K562 (cell line): ENCODE measurements at regions not wholly inside any gene's neighbourhood (a gene's known extent, or its start where the extent isn't known, plus 50 kb on each side); places are given as distances from the start of the nearest gene placed in this dataset.

Experiments
- CCAR2 ChIP-seq: fragments of 200-400 bp; formaldehyde crosslinking; IDR thresholded peaks from 2 replicates; pipeline ENCODE4 v1.6.1; 2017; ENCODE audit warnings: mild to moderate bottlenecking, low read depth, low read length
- CHCHD3 ChIP-seq: fragments of 250-450 bp; sonication (Bioruptor Pico); IDR thresholded peaks from 2 replicates; pipeline ENCODE4 v2.1.2; 2022; ENCODE audit warnings: mild to moderate bottlenecking
- ESRRB ChIP-seq: fragments of 250-450 bp; sonication (Bioruptor Pico); IDR thresholded peaks from 2 replicates; pipeline ENCODE4 v1.5.0; 2020; ENCODE audit warnings: mild to moderate bottlenecking, moderate library complexity, borderline replicate concordance
- FOXA1 ChIP-seq: fragments of 450-650 bp; IDR thresholded peaks from 2 replicates; pipeline ENCODE4 v1.6.1; 2016; ENCODE audit warnings: mild to moderate bottlenecking, borderline replicate concordance
- FOXA3 ChIP-seq, 2 experiments: fragments of 450-650 bp in 1 of 2; sonication (generic) in 1 of 2; formaldehyde crosslinking; IDR thresholded peaks in 1 of 2; conservative IDR thresholded peaks in 1 of 2; 2 replicates each; pipeline versions ENCODE4 v1.4.0 to v1.8.0; 2020 to 2022; ENCODE audit warnings: mild to moderate bottlenecking in 2 of 2, missing genetic modification reagents in 1 of 2
- HSF4 ChIP-seq: fragments of 250-450 bp; sonication (Bioruptor Pico); IDR thresholded peaks from 2 replicates; pipeline ENCODE4 v2.1.2; 2022; ENCODE audit warnings: mild to moderate bottlenecking, moderate library complexity, borderline replicate concordance
- MAFG ChIP-seq: fragments of 450-650 bp; conservative IDR thresholded peaks from 2 replicates; pipeline ENCODE4 v1.6.1; 2016; ENCODE audit warnings: missing genetic modification characterization, missing compliant biosample characterization
- MTA2 ChIP-seq: fragments of 450-650 bp; IDR thresholded peaks from 2 replicates; pipeline ENCODE4 v1.6.1; 2016; ENCODE audit warnings: low read depth
- NFIX ChIP-seq: fragments of 250-450 bp; sonication (Bioruptor Pico); IDR thresholded peaks from 2 replicates; pipeline ENCODE4 v1.4.0; 2020; ENCODE audit warnings: low read depth, mild to moderate bottlenecking, moderate library complexity
- NFXL1 ChIP-seq: fragments of 450-650 bp; formaldehyde crosslinking; IDR thresholded peaks from 2 replicates; pipeline ENCODE4 v1.4.0; 2021; ENCODE audit warnings: mild to moderate bottlenecking
- PCBP2 ChIP-seq: fragments of 200-400 bp; formaldehyde crosslinking; IDR thresholded peaks from 2 replicates; pipeline ENCODE4 v1.6.1; 2018; ENCODE audit warnings: low read length, low read depth, mild to moderate bottlenecking, moderate library complexity; ENCODE audit not compliant: poor library complexity, severe bottlenecking
- POLR2A ChIP-seq: fragments of 450-650 bp; conservative IDR thresholded peaks from 2 replicates; pipeline ENCODE4 v1.6.1; 2016
- POLR2H ChIP-seq: IDR thresholded peaks from 2 replicates; pipeline ENCODE4 v1.6.1; 2016; ENCODE audit warnings: missing genetic modification characterization, low read depth, mild to moderate bottlenecking, control low read depth, missing compliant biosample characterization, moderate library complexity
- POLR3A ChIP-seq: IDR thresholded peaks from 2 replicates; pipeline ENCODE4 v1.6.1; 2011; ENCODE audit warnings: borderline replicate concordance, mild to moderate bottlenecking, moderate library complexity; ENCODE audit not compliant: insufficient read length, insufficient read depth; ENCODE audit errors: extremely low read depth
- RBM14 ChIP-seq: fragments of 200-400 bp; formaldehyde crosslinking; IDR thresholded peaks from 2 replicates; pipeline ENCODE4 v1.6.1; 2018; ENCODE audit warnings: low read depth, mild to moderate bottlenecking, low read length, moderate library complexity, borderline replicate concordance; ENCODE audit not compliant: insufficient read depth
- RBM17 ChIP-seq: fragments of 200-400 bp; formaldehyde crosslinking; IDR thresholded peaks from 2 replicates; pipeline ENCODE4 v1.6.1; 2017; ENCODE audit warnings: low read depth, mild to moderate bottlenecking, low read length, borderline replicate concordance
- U2AF1 ChIP-seq: fragments of 200-400 bp; formaldehyde crosslinking; optimal IDR thresholded peaks from 2 replicates; pipeline ENCODE3; 2017; ENCODE audit warnings: mild to moderate bottlenecking, low read depth, low read length, moderate library complexity
- ZNF274 ChIP-seq: IDR thresholded peaks from 2 replicates; pipeline ENCODE4 v1.6.1; 2011; ENCODE audit warnings: low read depth, mild to moderate bottlenecking, low read length, moderate library complexity, borderline replicate concordance
- ZNF384 ChIP-seq: IDR thresholded peaks from 2 replicates; pipeline ENCODE4 v1.6.1; 2012; ENCODE audit warnings: low read depth, low read length, improper control_type of control experiment
- ZNF431 ChIP-seq: sonication (generic); formaldehyde crosslinking; IDR thresholded peaks from 2 replicates; pipeline ENCODE4 v1.8.0; 2022; ENCODE audit warnings: mild to moderate bottlenecking, missing genetic modification reagents
- TF ChIP-seq, protein P1 (sequence below): fragments of 250-450 bp; sonication (Bioruptor Pico); IDR thresholded peaks from 2 replicates; pipeline ENCODE4 v1.4.0; 2020
- TF ChIP-seq, protein P2 (sequence below): fragments of 450-650 bp; formaldehyde crosslinking; IDR thresholded peaks from 2 replicates; pipeline ENCODE4 v1.4.0; 2020; ENCODE audit warnings: mild to moderate bottlenecking, moderate library complexity
- TF ChIP-seq, protein P3 (sequence below): fragments of 250-450 bp; sonication (Bioruptor Pico); IDR thresholded peaks from 2 replicates; pipeline ENCODE4 v1.5.0; 2021
- TF ChIP-seq, protein P4 (sequence below): fragments of 250-450 bp; sonication (Bioruptor Pico); IDR thresholded peaks from 2 replicates; pipeline ENCODE4 v1.8.0; 2021; ENCODE audit warnings: borderline replicate concordance, mild to moderate bottlenecking, moderate library complexity; ENCODE audit not compliant: poor library complexity, severe bottlenecking
- TF ChIP-seq, protein P5 (sequence below): fragments of 250-450 bp; sonication (Bioruptor Pico); IDR thresholded peaks from 2 replicates; pipeline ENCODE4 v1.8.0; 2021; ENCODE audit warnings: mild to moderate bottlenecking, moderate library complexity

- TF ChIP-seq ZNF431 (no peak), NFXL1 (CRISPR knock-in tag) (no peak), MTA2 (peak; percentile 16; the same call in 1 of the 2 replicates), CCAR2 (no peak), ZNF274 (no peak), FOXA1 (peak; percentile 33; the same call in 1 of the 2 replicates), U2AF1 (no peak), HSF4 (CRISPR knock-in tag) (no peak), POLR2A (no peak), FOXA3 (CRISPR knock-in tag; conservative IDR thresholded peaks at IDR 0.05 in 1 of 2, IDR thresholded peaks at IDR 0.05 in 1 of 2) (peak; percentile 58 to 95; a peak in 3 of 4 replicates), CHCHD3 (CRISPR knock-in tag) (no peak), ESRRB (CRISPR knock-in tag) (no peak), ZNF384 (0 out of 2 replicates have a peak, but pooled peaks have one; percentile 33), POLR2H (tag) (no peak), PCBP2 (no peak), RBM17 (no peak), POLR3A (no peak), RBM14 (no peak), MAFG (tag) (no peak), NFIX (CRISPR knock-in tag) (no peak)
- TF ChIP-seq, protein P1, sequence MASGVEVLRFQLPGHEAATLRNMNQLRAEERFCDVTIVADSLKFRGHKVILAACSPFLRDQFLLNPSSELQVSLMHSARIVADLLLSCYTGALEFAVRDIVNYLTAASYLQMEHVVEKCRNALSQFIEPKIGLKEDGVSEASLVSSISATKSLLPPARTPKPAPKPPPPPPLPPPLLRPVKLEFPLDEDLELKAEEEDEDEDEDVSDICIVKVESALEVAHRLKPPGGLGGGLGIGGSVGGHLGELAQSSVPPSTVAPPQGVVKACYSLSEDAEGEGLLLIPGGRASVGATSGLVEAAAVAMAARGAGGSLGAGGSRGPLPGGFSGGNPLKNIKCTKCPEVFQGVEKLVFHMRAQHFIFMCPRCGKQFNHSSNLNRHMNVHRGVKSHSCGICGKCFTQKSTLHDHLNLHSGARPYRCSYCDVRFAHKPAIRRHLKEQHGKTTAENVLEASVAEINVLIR (CRISPR knock-in tag), result no peak
- TF ChIP-seq, protein P2, sequence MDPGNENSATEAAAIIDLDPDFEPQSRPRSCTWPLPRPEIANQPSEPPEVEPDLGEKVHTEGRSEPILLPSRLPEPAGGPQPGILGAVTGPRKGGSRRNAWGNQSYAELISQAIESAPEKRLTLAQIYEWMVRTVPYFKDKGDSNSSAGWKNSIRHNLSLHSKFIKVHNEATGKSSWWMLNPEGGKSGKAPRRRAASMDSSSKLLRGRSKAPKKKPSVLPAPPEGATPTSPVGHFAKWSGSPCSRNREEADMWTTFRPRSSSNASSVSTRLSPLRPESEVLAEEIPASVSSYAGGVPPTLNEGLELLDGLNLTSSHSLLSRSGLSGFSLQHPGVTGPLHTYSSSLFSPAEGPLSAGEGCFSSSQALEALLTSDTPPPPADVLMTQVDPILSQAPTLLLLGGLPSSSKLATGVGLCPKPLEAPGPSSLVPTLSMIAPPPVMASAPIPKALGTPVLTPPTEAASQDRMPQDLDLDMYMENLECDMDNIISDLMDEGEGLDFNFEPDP (CRISPR knock-in tag), result no peak
- TF ChIP-seq, protein P3, sequence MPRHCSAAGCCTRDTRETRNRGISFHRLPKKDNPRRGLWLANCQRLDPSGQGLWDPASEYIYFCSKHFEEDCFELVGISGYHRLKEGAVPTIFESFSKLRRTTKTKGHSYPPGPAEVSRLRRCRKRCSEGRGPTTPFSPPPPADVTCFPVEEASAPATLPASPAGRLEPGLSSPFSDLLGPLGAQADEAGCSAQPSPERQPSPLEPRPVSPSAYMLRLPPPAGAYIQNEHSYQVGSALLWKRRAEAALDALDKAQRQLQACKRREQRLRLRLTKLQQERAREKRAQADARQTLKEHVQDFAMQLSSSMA, result no peak
- TF ChIP-seq, protein P4, sequence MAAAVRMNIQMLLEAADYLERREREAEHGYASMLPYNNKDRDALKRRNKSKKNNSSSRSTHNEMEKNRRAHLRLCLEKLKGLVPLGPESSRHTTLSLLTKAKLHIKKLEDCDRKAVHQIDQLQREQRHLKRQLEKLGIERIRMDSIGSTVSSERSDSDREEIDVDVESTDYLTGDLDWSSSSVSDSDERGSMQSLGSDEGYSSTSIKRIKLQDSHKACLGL (CRISPR knock-in tag), result no peak
- TF ChIP-seq, protein P5, sequence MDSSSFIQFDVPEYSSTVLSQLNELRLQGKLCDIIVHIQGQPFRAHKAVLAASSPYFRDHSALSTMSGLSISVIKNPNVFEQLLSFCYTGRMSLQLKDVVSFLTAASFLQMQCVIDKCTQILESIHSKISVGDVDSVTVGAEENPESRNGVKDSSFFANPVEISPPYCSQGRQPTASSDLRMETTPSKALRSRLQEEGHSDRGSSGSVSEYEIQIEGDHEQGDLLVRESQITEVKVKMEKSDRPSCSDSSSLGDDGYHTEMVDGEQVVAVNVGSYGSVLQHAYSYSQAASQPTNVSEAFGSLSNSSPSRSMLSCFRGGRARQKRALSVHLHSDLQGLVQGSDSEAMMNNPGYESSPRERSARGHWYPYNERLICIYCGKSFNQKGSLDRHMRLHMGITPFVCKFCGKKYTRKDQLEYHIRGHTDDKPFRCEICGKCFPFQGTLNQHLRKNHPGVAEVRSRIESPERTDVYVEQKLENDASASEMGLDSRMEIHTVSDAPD (CRISPR knock-in tag), result no peak
Measured at GRCh38 chr15:92745845-92746271, 90.3 kb upstream of the FAM174B start (continued).
